Upper lobe of left lung (tissue), 4 donors: ENCODE measurements at regions not wholly inside any gene's neighbourhood (a gene's known extent, or its start where the extent isn't known, plus 50 kb on each side); places are given as distances from the start of the nearest gene placed in this dataset.

ENCODE experiments used
- POLR2A ChIP-seq, 4 donors: fragments of 450-650 bp; IDR thresholded peaks; one replicate each; pipeline ENCODE4 v1.5.1; 2016 to 2017; ENCODE audit warnings: antibody characterized with exemption in 4 of 4, mild to moderate bottlenecking in 2 of 4
- TF ChIP-seq, protein P1 (sequence below), 6 experiments: fragments of 450-650 bp in 4 of 6; fragments of 200-600 bp in 2 of 6; sonication (generic) in 2 of 6; IDR thresholded peaks; one replicate each; pipeline ENCODE4 v1.5.1; 2016 to 2019; ENCODE audit warnings: antibody characterized with exemption in 6 of 6

DNA sequence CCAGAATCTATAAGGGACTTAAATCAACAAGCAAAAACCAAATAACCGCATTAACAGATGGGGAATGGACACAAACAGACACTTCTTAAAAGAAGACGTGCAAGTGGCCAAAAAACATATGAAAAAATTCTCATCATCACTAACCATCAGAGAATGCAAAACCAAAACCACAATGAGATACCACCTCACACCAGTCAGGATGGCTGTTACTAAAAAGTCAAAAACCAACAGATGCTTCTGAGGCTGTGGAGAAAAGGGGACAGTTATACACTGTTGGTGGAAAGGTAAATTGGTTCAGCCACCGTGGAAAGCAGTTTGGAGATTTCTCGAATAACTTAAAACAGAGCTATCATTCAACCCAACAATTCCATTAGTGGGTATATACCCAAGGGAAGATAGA lies 124.9 kb upstream of the OLIG2 start:
- TF ChIP-seq, protein P1, sequence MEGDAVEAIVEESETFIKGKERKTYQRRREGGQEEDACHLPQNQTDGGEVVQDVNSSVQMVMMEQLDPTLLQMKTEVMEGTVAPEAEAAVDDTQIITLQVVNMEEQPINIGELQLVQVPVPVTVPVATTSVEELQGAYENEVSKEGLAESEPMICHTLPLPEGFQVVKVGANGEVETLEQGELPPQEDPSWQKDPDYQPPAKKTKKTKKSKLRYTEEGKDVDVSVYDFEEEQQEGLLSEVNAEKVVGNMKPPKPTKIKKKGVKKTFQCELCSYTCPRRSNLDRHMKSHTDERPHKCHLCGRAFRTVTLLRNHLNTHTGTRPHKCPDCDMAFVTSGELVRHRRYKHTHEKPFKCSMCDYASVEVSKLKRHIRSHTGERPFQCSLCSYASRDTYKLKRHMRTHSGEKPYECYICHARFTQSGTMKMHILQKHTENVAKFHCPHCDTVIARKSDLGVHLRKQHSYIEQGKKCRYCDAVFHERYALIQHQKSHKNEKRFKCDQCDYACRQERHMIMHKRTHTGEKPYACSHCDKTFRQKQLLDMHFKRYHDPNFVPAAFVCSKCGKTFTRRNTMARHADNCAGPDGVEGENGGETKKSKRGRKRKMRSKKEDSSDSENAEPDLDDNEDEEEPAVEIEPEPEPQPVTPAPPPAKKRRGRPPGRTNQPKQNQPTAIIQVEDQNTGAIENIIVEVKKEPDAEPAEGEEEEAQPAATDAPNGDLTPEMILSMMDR (IDR thresholded peaks at IDR 0.05), result no peak
- no peak for TF ChIP-seq POLR2A (IDR thresholded peaks at IDR 0.05)
